Endothelial cell of umbilical vein (primary cell): ENCODE measurements at regions not wholly inside any gene's neighbourhood (a gene's known extent, or its start where the extent isn't known, plus 50 kb on each side); places are given as distances from the start of the nearest gene placed in this dataset.

ENCODE experiments used
- BruUV-seq: library from RNA; stranded (reverse); fragments of 400-500 nt; replicated peaks from 2 replicates; lab custom pipeline; 2021; lab: Mats Ljungman, UMichigan
- CTCF ChIA-PET: fragments of 300-600, 350-600 bp; sonication (Branson Sonifier 250); formaldehyde crosslinking; loops from one replicate; lab custom pipeline; 2021; ENCODE audit warnings: antibody characterized with exemption, inconsistent platforms; lab: Charles Lee
- POLR2A ChIA-PET: fragments of 300-600, 350-600 bp; sonication (Branson Sonifier 250); formaldehyde crosslinking; loops from one replicate; lab custom pipeline; 2021; ENCODE audit warnings: antibody characterized with exemption, inconsistent platforms; lab: Charles Lee
- DNase-seq: peaks from one replicate; pipeline ENCODE4 v3.0.0-alpha.2; 2011; ENCODE audit warnings: low read depth, low spot score
- FAIRE-seq: peaks from 2 replicates; lab custom pipeline; 2011; peaks lifted over from hg19 to GRCh38; lab: Jason Lieb, UNC
- H2AFZ ChIP-seq: 2 replicates; pipeline ENCODE4 v1.6.0; 2012; ENCODE audit warnings: low read depth, low read length, control low read depth, inconsistent platforms
- H3K27ac ChIP-seq: 2 replicates; pipeline ENCODE4 v1.5.1; 2011; ENCODE audit warnings: low read depth, mild to moderate bottlenecking, control low read depth, low read length, moderate library complexity; ENCODE audit not compliant: insufficient read depth
- H3K27me3 ChIP-seq, 2 experiments: 2 replicates each; pipeline versions ENCODE4 v1.6.0 to v1.6.1; 2011; ENCODE audit warnings: low read length in 2 of 2, mixed read lengths in 1 of 2; ENCODE audit not compliant: control insufficient read depth in 2 of 2, insufficient read depth in 2 of 2
- H3K36me3 ChIP-seq, 2 experiments: 2 replicates in 1 of 2; 3 replicates in 1 of 2; pipeline ENCODE4 v1.5.1; 2011; ENCODE audit warnings: low read length in 2 of 2, mild to moderate bottlenecking in 1 of 2, moderate library complexity in 1 of 2; ENCODE audit not compliant: control insufficient read depth in 2 of 2, insufficient read depth in 2 of 2; ENCODE audit errors: extremely low read depth in 1 of 2
- H3K4me1 ChIP-seq: 3 replicates; pipeline ENCODE4 v1.5.1; 2011; ENCODE audit warnings: mild to moderate bottlenecking, low read length; ENCODE audit not compliant: control insufficient read depth, insufficient read depth; ENCODE audit errors: extremely low read depth
- H3K4me2 ChIP-seq: 2 replicates; pipeline ENCODE4 v1.6.1; 2011; ENCODE audit warnings: low read length, control low read depth, mixed read lengths; ENCODE audit not compliant: insufficient read depth
- H3K4me3 ChIP-seq, 3 experiments: fragments of 200-600 bp in 1 of 3; sonication (generic), shearing (Covaris generic) in 1 of 3; replicated peaks in 1 of 3; 2 replicates each; pipeline ENCODE4 v1.5.1; 2011 to 2016; ENCODE audit warnings: control low read depth in 3 of 3, low read length in 3 of 3, mild to moderate bottlenecking in 2 of 3, inconsistent platforms in 1 of 3, low read depth in 1 of 3, moderate library complexity in 1 of 3; ENCODE audit not compliant: insufficient read depth in 1 of 3
- H3K79me2 ChIP-seq: 2 replicates; pipeline ENCODE4 v1.6.0; 2012; ENCODE audit warnings: low read length, inconsistent platforms; ENCODE audit not compliant: control insufficient read depth, insufficient read depth
- H3K9ac ChIP-seq: replicated peaks from 2 replicates; pipeline ENCODE3; 2011; ENCODE audit warnings: low read length, control low read depth; ENCODE audit not compliant: insufficient read depth; ENCODE audit errors: extremely low read depth
- H3K9me1 ChIP-seq: replicated peaks from 3 replicates; pipeline ENCODE4 v1.6.0; 2011; ENCODE audit warnings: mild to moderate bottlenecking, low read length; ENCODE audit not compliant: control insufficient read depth, insufficient read depth; ENCODE audit errors: extremely low read depth
- H3K9me3 ChIP-seq: replicated peaks from 2 replicates; pipeline ENCODE4 v1.5.1; 2012; ENCODE audit warnings: low read length, inconsistent platforms; ENCODE audit not compliant: control insufficient read depth, insufficient read depth
- H4K20me1 ChIP-seq: replicated peaks from 2 replicates; pipeline ENCODE3; 2011; ENCODE audit warnings: mild to moderate bottlenecking, low read length; ENCODE audit not compliant: control insufficient read depth, insufficient read depth; ENCODE audit errors: extremely low read depth
- CTCF ChIP-seq, 2 donors: IDR thresholded peaks; 1 replicate in 1 of 2; 2 replicates in 1 of 2; pipeline ENCODE4 v1.5.1; 2011; ENCODE audit warnings: low read length in 2 of 2, mild to moderate bottlenecking in 2 of 2, moderate library complexity in 2 of 2, control low read depth in 1 of 2, inconsistent platforms in 1 of 2, low read depth in 1 of 2; ENCODE audit not compliant: insufficient read depth in 1 of 2; ENCODE audit errors: extremely low read depth in 1 of 2
- EZH2 ChIP-seq: IDR thresholded peaks from 2 replicates; pipeline ENCODE4 v1.6.1; 2012; ENCODE audit warnings: borderline replicate concordance, low read depth, mild to moderate bottlenecking, moderate library complexity, low read length, inconsistent platforms; ENCODE audit not compliant: severe bottlenecking
- FOS ChIP-seq: IDR thresholded peaks from 2 replicates; pipeline ENCODE4 v1.6.1; 2011; ENCODE audit warnings: mild to moderate bottlenecking, low read length, moderate library complexity, borderline replicate concordance; ENCODE audit not compliant: insufficient read depth
- GATA2 ChIP-seq: IDR thresholded peaks from 2 replicates; pipeline ENCODE4 v1.7.0; 2011; ENCODE audit warnings: low read depth, mild to moderate bottlenecking, moderate library complexity, mixed read lengths, low read length; ENCODE audit not compliant: insufficient read length, insufficient read depth
- JUN ChIP-seq: IDR thresholded peaks from 2 replicates; pipeline ENCODE4 v1.6.1; 2011; ENCODE audit warnings: borderline replicate concordance, low read depth; ENCODE audit not compliant: insufficient read length, insufficient read depth
- MAX ChIP-seq: IDR thresholded peaks from 2 replicates; pipeline ENCODE4 v1.6.1; 2011; ENCODE audit not compliant: insufficient read depth, insufficient read length
- MYC ChIP-seq: IDR thresholded peaks from one replicate; pipeline ENCODE4 v1.6.1; 2011; ENCODE audit warnings: mild to moderate bottlenecking, low read depth, low read length
- POLR2A ChIP-seq: IDR thresholded peaks from 2 replicates; pipeline ENCODE4 v1.6.1; 2012; ENCODE audit warnings: low read depth, mild to moderate bottlenecking, control low read depth, low read length
- POLR2AphosphoS5 ChIP-seq: IDR thresholded peaks from 2 replicates; pipeline ENCODE4 v1.6.1; 2012; ENCODE audit warnings: low read depth, mild to moderate bottlenecking, control low read depth, low read length, moderate library complexity; ENCODE audit not compliant: insufficient read depth
- dilution Hi-C: fragments of 300-500 bp; cut with MboI; formaldehyde crosslinking; loops from one replicate; pipeline ENCODE4 v1.15.0; 2019; ENCODE audit warnings: low sequenced_read_pairs; ENCODE audit not compliant: extremely low pct_ligation_motif_present
- intact Hi-C: fragments of 100-400 bp; cut with micrococcal nuclease; formaldehyde crosslinking; loops from one replicate; pipeline ENCODE4 v1.10.0; 2022

- no peak overlapping the region for H2AFZ ChIP-seq
- DNase-seq = no peak
- no peaks in the 10 kb centered on the region for H3K9me1 ChIP-seq
- no peaks in the 10 kb centered on the region for H4K20me1 ChIP-seq
- no peak overlapping the region for H3K27ac ChIP-seq
- H3K9me3 ChIP-seq = peaks cover 2% of the 10 kb centered on the region
- TF ChIP-seq CTCF (IDR thresholded peaks at IDR 0.05; ENCODE audit: extremely low read depth in 1 of 2, insufficient read depth in 1 of 2, low read depth in 1 of 2, low read length in 2 of 2) (no peak), GATA2 (no peak), POLR2AphosphoS5 (no peak), JUN (no peak), EZH2 (no peak), POLR2A (no peak)
- no peak overlapping the region for H3K4me3 ChIP-seq
- no peak overlapping the region for H3K4me2 ChIP-seq
- H3K9ac ChIP-seq = no peak overlapping the region
- H3K79me2 ChIP-seq = no peaks in the 10 kb centered on the region
- ChIA-PET CTCF (no interaction called here), POLR2A (no interaction called here)
- H3K36me3 ChIP-seq = no peaks in the 10 kb centered on the region
- no TSS peak for BruUV-seq
- no peaks in the 10 kb centered on the region for H3K27me3 ChIP-seq
- intact Hi-C loops (no loop called here), dilution Hi-C loops (no loop called here)
- no peaks in the 10 kb centered on the region for H3K4me1 ChIP-seq
- FAIRE-seq = no peak
Observed at GRCh38 chr10:108362961-108363360, 1198.5 kb upstream of the SORCS1 start.

GRCh38 chr10:108362296-108362695 lies 1197.8 kb upstream of the SORCS1 start:
- CTCF ChIA-PET = no interaction called here
- no TSS peak for BruUV-seq
- POLR2A ChIA-PET = no interaction called here
- no peak overlapping the region for H3K4me2 ChIP-seq
- no peaks in the 10 kb centered on the region for H3K4me1 ChIP-seq
- no peak for FAIRE-seq
- H3K27me3 ChIP-seq = no peaks in the 10 kb centered on the region
- H3K9me3 ChIP-seq = peaks cover 2% of the 10 kb centered on the region
- H3K79me2 ChIP-seq = no peaks in the 10 kb centered on the region
- TF ChIP-seq EZH2 (no peak), POLR2A (no peak), POLR2AphosphoS5 (no peak), MAX (no peak), JUN (no peak), FOS (no peak), GATA2 (no peak), CTCF (IDR thresholded peaks at IDR 0.05; ENCODE audit: extremely low read depth in 1 of 2, insufficient read depth in 1 of 2, low read depth in 1 of 2, low read length in 2 of 2) (no peak), MYC (no peak)
- no peak for DNase-seq
- H3K9me1 ChIP-seq = no peaks in the 10 kb centered on the region
- no peaks in the 10 kb centered on the region for H3K36me3 ChIP-seq
- H3K27ac ChIP-seq = no peak overlapping the region
- H3K4me3 ChIP-seq = no peak overlapping the region
- no peak overlapping the region for H3K9ac ChIP-seq
- no peak overlapping the region for H2AFZ ChIP-seq
- no peaks in the 10 kb centered on the region for H4K20me1 ChIP-seq
- intact Hi-C loops = no loop called here
- dilution Hi-C loops = no loop called here
